ENCODE measurements at regions not wholly inside any gene's neighbourhood (a gene's known extent, or its start where the extent isn't known, plus 50 kb on each side); places are given as distances from the start of the nearest gene placed in this dataset.

DNA sequence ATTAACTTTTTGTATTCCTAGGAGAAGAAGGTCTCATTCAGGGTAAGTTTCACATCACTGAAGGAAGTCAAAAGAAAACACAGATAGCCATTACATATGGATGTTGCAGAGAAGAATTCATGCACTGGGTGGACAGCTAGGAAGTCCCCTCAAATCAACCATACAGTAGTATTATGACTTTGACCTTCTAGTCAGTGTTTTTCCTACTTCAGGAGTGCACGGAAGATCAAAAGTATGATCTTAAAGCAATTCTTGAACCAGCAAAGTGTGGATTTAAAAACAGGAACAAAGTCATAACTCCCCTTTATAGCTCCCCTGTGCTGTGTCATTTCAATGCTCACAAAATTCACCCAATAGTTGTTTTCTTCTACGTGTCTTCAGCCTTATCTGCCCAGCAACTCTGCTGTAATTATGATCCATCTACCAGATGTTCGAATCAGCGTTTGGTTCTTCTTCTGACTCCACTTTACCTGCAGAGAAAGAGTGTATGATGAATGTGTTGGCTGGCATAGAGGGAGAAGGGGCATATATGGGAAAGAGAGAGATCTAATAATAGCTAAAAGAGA lies 118.1 kb upstream of the MEIS2 start:
- Histone ChIP-seq H3K4me3 (ENCODE audit: low read length in 2 of 2) (no peak overlapping the region), H3K27ac (ENCODE audit: low read depth in 2 of 2, low read length in 2 of 2) (no peak overlapping the region), H3K9ac (ENCODE audit: low read depth in 1 of 2, low read length in 2 of 2) (no peak overlapping the region)

DNA sequence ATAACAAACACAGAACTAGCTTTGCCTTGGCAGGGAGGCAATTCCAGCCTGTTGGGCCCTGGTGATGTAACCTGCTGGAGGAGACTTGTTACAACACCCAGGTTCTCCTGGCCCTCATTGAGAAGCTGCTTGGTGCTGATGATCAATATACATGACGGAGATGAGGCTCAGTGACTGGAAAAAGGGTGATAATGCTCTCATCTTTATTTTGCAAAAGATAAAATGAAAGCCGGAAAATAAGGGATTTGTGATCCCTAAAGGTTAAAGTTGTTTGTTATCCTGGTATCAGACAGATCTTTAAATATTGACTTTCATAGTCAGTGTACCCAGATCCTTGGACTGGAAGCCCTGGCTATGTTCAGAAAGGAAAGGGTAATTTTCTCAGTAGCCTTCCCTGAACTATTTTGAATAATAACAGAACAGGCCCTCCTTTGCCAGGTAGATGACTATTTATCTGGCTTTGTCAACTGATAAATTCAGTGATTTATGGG lies 118.9 kb upstream of the MEIS2 start:
- Histone ChIP-seq H3K27ac (ENCODE audit: low read depth in 2 of 2, low read length in 2 of 2) (no peak overlapping the region), H3K27me3 (ENCODE audit: control insufficient read depth in 2 of 2, insufficient read depth in 2 of 2, low read length in 2 of 2) (no peaks in the 10 kb centered on the region), H3K4me3 (ENCODE audit: low read length in 2 of 2) (no peak overlapping the region), H3K9me3 (ENCODE audit: control insufficient read depth in 2 of 2, low read length in 2 of 2) (no peaks in the 10 kb centered on the region), H3K36me3 (ENCODE audit: control insufficient read depth in 2 of 2, insufficient read depth in 2 of 2, low read length in 2 of 2) (no peaks in the 10 kb centered on the region), H3K4me1 (ENCODE audit: control insufficient read depth in 2 of 2, insufficient read depth in 2 of 2, low read length in 2 of 2) (no peaks in the 10 kb centered on the region), H3K9ac (ENCODE audit: low read depth in 1 of 2, low read length in 2 of 2) (no peak overlapping the region)

More for the DNA sequence above, 118.1 kb upstream of the MEIS2 start:
- H3K27me3 ChIP-seq (ENCODE audit: control insufficient read depth in 2 of 2, insufficient read depth in 2 of 2, low read length in 2 of 2): no peaks in the 10 kb centered on the region
- H3K4me1 ChIP-seq (ENCODE audit: control insufficient read depth in 2 of 2, insufficient read depth in 2 of 2, low read length in 2 of 2): no peaks in the 10 kb centered on the region
- H3K36me3 ChIP-seq (ENCODE audit: control insufficient read depth in 2 of 2, insufficient read depth in 2 of 2, low read length in 2 of 2): no peaks in the 10 kb centered on the region
- H3K9me3 ChIP-seq (ENCODE audit: control insufficient read depth in 2 of 2, low read length in 2 of 2): no peaks in the 10 kb centered on the region

DNA sequence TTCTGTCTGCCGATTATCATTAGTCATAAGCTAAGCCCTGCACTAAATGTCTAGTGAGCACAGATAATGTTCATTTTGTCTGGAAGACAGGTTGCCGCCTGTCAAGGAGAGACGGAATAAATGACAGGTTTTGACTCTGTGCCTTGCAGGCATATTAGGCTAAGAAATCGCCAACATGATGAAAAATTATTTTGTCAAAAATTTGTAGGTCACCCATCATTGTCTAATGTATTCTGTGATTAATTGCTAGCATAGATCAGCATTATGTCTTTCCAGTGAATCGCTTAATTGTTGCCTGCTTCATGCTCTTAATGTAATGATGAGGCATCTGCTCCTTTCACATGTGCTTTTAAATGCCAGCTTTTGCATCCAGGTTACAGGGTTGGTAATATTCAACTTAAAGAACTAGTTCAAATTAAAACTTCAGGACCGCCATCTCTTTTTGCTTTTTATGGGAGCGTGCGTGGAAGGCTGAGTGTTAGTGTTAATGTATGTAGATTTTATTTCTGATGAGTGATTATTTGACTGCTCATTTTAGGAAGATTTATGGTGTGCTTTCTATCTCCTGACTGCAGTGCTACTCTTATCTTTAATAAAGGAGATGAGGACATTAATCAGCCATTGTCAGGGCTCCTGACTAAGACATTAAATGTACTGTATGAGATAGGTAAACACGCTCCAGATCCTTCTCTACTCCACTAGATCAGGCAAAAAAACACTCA lies 120.8 kb upstream of the MEIS2 start:
- H3K9me3 ChIP-seq (ENCODE audit: control insufficient read depth in 2 of 2, low read length in 2 of 2): no peaks in the 10 kb centered on the region

DNA sequence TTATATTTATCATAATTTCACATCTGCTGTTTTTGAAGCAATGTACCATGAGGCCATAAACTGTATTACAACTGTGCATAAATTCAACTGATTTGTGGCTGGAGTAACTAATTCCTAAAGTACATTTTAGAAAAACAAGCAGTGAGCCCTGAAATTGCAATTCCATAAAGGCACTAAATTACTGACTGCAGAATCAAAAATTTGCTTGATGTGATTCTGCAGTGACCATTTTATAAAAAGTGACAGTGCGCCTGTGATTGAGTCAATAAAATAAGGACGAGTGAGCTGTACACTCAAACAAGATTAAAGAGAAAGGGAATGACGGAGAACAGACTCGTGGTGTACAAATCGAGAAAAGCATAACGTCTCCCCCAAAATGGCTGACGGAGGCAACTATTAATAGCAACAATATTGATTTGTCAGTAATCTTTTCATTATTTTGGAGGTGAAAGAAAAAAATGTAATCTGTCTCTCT lies 121.4 kb upstream of the MEIS2 start:
- Histone ChIP-seq H3K27ac (ENCODE audit: low read depth in 2 of 2, low read length in 2 of 2) (no peak overlapping the region), H3K4me1 (ENCODE audit: control insufficient read depth in 2 of 2, insufficient read depth in 2 of 2, low read length in 2 of 2) (no peaks in the 10 kb centered on the region), H3K4me3 (ENCODE audit: low read length in 2 of 2) (no peak overlapping the region), H3K27me3 (ENCODE audit: control insufficient read depth in 2 of 2, insufficient read depth in 2 of 2, low read length in 2 of 2) (no peaks in the 10 kb centered on the region), H3K9me3 (ENCODE audit: control insufficient read depth in 2 of 2, low read length in 2 of 2) (no peaks in the 10 kb centered on the region), H3K36me3 (ENCODE audit: control insufficient read depth in 2 of 2, insufficient read depth in 2 of 2, low read length in 2 of 2) (no peaks in the 10 kb centered on the region), H3K9ac (ENCODE audit: low read depth in 1 of 2, low read length in 2 of 2) (no peak overlapping the region)

More for the DNA sequence above, 120.8 kb upstream of the MEIS2 start:
- H3K27ac ChIP-seq (ENCODE audit: low read depth in 2 of 2, low read length in 2 of 2): no peak overlapping the region
- H3K4me1 ChIP-seq (ENCODE audit: control insufficient read depth in 2 of 2, insufficient read depth in 2 of 2, low read length in 2 of 2): no peaks in the 10 kb centered on the region
- H3K27me3 ChIP-seq (ENCODE audit: control insufficient read depth in 2 of 2, insufficient read depth in 2 of 2, low read length in 2 of 2): no peaks in the 10 kb centered on the region
- no peaks in the 10 kb centered on the region for H3K36me3 ChIP-seq (ENCODE audit: control insufficient read depth in 2 of 2, insufficient read depth in 2 of 2, low read length in 2 of 2)
- no peak overlapping the region for H3K4me3 ChIP-seq (ENCODE audit: low read length in 2 of 2)
- no peak overlapping the region for H3K9ac ChIP-seq (ENCODE audit: low read depth in 1 of 2, low read length in 2 of 2)

DNA sequence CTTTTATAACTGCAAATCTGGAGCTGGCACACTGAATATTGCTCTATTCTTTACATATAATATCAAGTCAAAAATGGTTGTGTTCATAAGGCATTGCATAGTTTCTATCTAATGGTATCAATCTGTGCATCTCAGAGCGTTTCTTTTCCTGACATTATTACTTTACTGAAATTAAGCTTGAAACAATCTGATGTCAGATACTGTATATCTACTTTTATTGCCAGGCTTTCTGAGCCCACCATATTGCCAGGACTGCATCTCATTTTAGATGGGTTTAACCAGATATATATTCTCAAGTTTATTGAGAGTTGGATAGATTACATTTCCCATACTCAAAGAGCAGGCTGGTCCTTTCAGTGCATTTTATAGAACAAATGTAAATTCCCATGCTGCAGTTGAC lies 122.7 kb upstream of the MEIS2 start:
- Histone ChIP-seq H3K4me3 (ENCODE audit: low read length in 2 of 2) (no peak overlapping the region), H3K9me3 (ENCODE audit: control insufficient read depth in 2 of 2, low read length in 2 of 2) (no peaks in the 10 kb centered on the region), H3K9ac (ENCODE audit: low read depth in 1 of 2, low read length in 2 of 2) (no peak overlapping the region), H3K4me1 (ENCODE audit: control insufficient read depth in 2 of 2, insufficient read depth in 2 of 2, low read length in 2 of 2) (no peaks in the 10 kb centered on the region), H3K27ac (ENCODE audit: low read depth in 2 of 2, low read length in 2 of 2) (no peak overlapping the region), H3K36me3 (ENCODE audit: control insufficient read depth in 2 of 2, insufficient read depth in 2 of 2, low read length in 2 of 2) (no peaks in the 10 kb centered on the region), H3K27me3 (ENCODE audit: control insufficient read depth in 2 of 2, insufficient read depth in 2 of 2, low read length in 2 of 2) (no peaks in the 10 kb centered on the region)

DNA sequence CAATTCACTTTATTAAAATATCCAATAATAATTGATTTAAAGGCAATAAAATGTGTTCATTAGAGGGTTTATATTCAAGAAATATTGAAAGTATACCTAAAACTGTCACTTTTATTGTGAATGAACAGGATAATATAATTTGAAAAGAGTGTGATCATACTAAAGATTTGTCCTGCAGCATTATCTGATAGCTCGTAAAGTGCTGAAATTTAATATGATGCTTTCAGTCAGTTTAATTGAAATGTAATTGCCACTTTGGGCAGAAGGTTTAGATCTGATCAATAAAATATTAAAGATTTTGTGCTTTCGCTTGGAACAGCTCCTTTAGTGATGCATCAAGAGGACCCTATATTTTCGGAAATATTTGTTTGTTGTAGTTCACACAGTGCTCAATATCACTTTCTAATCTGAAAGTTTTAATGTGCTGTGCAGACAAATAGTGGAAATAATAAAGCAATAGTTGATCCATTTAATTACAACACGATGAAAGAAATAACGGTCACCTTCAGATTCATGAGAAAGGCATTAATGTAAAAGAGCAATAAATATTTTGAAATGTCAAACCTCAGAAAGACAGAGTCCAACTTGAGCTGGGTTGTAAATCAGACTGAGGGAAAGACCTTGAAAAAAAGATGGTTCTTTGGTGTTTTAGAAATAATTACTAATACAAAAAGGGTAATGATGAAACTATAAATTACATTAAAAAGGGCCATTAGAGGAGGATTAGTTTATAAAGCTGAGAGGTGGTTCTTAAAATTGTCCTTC lies 129.7 kb upstream of the MEIS2 start:
- H3K36me3 ChIP-seq (ENCODE audit: control insufficient read depth in 2 of 2, insufficient read depth in 2 of 2, low read length in 2 of 2): no peaks in the 10 kb centered on the region
- H3K9me3 ChIP-seq (ENCODE audit: control insufficient read depth in 2 of 2, low read length in 2 of 2): no peaks in the 10 kb centered on the region
- no peaks in the 10 kb centered on the region for H3K4me1 ChIP-seq (ENCODE audit: control insufficient read depth in 2 of 2, insufficient read depth in 2 of 2, low read length in 2 of 2)
- H3K27me3 ChIP-seq (ENCODE audit: control insufficient read depth in 2 of 2, insufficient read depth in 2 of 2, low read length in 2 of 2): no peaks in the 10 kb centered on the region
- H3K4me3 ChIP-seq (ENCODE audit: low read length in 2 of 2): no peak overlapping the region
- no peak overlapping the region for H3K9ac ChIP-seq (ENCODE audit: low read depth in 1 of 2, low read length in 2 of 2)
- no peak overlapping the region for H3K27ac ChIP-seq (ENCODE audit: low read depth in 2 of 2, low read length in 2 of 2)

DNA sequence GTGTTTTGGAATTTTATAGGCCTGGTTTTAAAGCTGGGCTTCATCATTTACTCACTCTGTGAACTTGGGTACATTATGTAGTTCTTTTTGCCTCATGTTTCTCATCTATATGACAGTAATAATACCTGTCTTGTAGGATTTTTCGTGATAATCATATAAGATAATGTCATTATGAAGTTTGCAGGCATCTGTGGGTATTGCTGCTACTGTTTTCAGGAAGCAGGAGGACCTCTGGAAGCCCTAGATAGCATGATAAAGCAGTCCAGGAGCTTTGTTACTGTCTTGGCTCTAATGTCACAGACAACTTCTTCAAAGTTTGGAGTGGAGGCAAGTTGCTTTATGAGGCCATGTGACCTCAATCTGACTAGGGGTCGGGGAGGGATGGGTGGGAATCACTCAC lies 145.0 kb upstream of the MEIS2 start:
- H3K4me3 ChIP-seq (ENCODE audit: low read length in 2 of 2): no peak overlapping the region
- H3K27me3 ChIP-seq (ENCODE audit: control insufficient read depth in 2 of 2, insufficient read depth in 2 of 2, low read length in 2 of 2): no peaks in the 10 kb centered on the region
- H3K36me3 ChIP-seq (ENCODE audit: control insufficient read depth in 2 of 2, insufficient read depth in 2 of 2, low read length in 2 of 2): no peaks in the 10 kb centered on the region
- H3K4me1 ChIP-seq (ENCODE audit: control insufficient read depth in 2 of 2, insufficient read depth in 2 of 2, low read length in 2 of 2): no peaks in the 10 kb centered on the region
- H3K27ac ChIP-seq (ENCODE audit: low read depth in 2 of 2, low read length in 2 of 2): no peak overlapping the region
- H3K9ac ChIP-seq (ENCODE audit: low read depth in 1 of 2, low read length in 2 of 2): no peak overlapping the region
- no peaks in the 10 kb centered on the region for H3K9me3 ChIP-seq (ENCODE audit: control insufficient read depth in 2 of 2, low read length in 2 of 2)

DNA sequence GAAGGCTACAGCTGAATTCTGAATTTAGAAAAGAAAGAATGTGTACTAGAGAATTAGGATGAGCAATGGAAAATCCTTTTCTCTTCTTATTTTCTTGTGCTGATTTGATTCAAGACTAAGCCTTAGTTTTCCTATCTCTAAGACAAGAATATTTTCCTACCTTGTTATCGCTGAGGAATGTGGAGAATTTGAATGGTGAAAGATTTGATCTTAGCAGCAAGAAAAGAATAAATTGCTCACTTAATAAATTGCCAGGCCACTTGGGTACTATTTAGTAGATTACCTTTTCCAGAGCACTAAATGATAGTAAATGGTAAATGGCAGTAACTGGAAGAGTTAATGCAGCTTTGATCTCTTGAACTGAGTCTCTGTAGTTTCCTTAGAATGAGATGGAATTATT lies 145.7 kb upstream of the MEIS2 start:
- H3K9ac ChIP-seq (ENCODE audit: low read depth in 1 of 2, low read length in 2 of 2): no peak overlapping the region
- no peak overlapping the region for H3K27ac ChIP-seq (ENCODE audit: low read depth in 2 of 2, low read length in 2 of 2)
- H3K4me1 ChIP-seq (ENCODE audit: control insufficient read depth in 2 of 2, insufficient read depth in 2 of 2, low read length in 2 of 2): no peaks in the 10 kb centered on the region

DNA sequence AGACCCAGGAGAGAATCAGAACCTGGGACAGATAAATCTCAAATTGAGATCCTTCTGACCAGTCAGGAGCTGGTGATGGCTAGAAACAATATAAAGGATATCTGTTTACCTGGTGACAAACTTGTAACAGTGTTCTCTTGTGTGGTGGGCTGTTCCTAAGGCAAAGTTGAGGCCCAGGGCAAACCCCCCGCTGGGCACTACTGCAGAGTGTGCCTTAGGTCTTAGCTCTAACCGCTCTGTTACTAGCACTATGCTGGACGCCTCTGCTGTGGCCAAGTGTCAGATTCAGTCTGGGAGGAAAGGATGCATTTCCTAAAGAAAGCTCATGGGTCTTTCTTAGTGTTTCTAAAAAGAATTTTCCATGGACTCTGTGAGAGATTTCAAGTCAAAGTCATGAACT lies 146.5 kb upstream of the MEIS2 start:
- Histone ChIP-seq H3K36me3 (ENCODE audit: control insufficient read depth in 2 of 2, insufficient read depth in 2 of 2, low read length in 2 of 2) (no peaks in the 10 kb centered on the region), H3K9ac (ENCODE audit: low read depth in 1 of 2, low read length in 2 of 2) (no peak overlapping the region), H3K4me3 (ENCODE audit: low read length in 2 of 2) (no peak overlapping the region), H3K27ac (ENCODE audit: low read depth in 2 of 2, low read length in 2 of 2) (no peak overlapping the region), H3K9me3 (ENCODE audit: control insufficient read depth in 2 of 2, low read length in 2 of 2) (no peaks in the 10 kb centered on the region), H3K27me3 (ENCODE audit: control insufficient read depth in 2 of 2, insufficient read depth in 2 of 2, low read length in 2 of 2) (no peaks in the 10 kb centered on the region), H3K4me1 (ENCODE audit: control insufficient read depth in 2 of 2, insufficient read depth in 2 of 2, low read length in 2 of 2) (no peaks in the 10 kb centered on the region)

More for the DNA sequence above, 145.7 kb upstream of the MEIS2 start:
- Histone ChIP-seq H3K9me3 (ENCODE audit: control insufficient read depth in 2 of 2, low read length in 2 of 2) (no peaks in the 10 kb centered on the region), H3K27me3 (ENCODE audit: control insufficient read depth in 2 of 2, insufficient read depth in 2 of 2, low read length in 2 of 2) (no peaks in the 10 kb centered on the region), H3K36me3 (ENCODE audit: control insufficient read depth in 2 of 2, insufficient read depth in 2 of 2, low read length in 2 of 2) (no peaks in the 10 kb centered on the region), H3K4me3 (ENCODE audit: low read length in 2 of 2) (no peak overlapping the region)

DNA sequence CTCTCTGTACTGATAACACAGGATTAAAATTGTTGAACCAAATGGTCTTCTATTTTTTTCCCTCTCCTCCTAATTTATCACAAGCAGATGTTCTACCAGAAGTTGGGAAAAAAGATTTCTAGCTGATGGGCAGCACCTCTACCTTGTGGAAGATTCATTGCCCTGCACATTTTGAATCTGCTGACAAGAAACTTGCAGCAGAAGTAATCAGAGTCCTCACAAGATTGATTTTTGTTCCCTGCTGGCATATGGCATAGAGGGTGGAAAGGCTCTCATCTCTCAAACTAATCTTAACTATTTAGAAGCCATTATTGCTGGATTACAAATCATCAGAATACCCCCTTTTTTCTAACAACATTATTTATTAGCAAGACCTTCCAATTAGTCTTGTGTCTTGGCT lies 148.9 kb upstream of the MEIS2 start:
- Histone ChIP-seq H3K4me3 (ENCODE audit: low read length in 2 of 2) (no peak overlapping the region), H3K27me3 (ENCODE audit: control insufficient read depth in 2 of 2, insufficient read depth in 2 of 2, low read length in 2 of 2) (no peaks in the 10 kb centered on the region), H3K9me3 (ENCODE audit: control insufficient read depth in 2 of 2, low read length in 2 of 2) (no peaks in the 10 kb centered on the region), H3K4me1 (ENCODE audit: control insufficient read depth in 2 of 2, insufficient read depth in 2 of 2, low read length in 2 of 2) (no peaks in the 10 kb centered on the region), H3K27ac (ENCODE audit: low read depth in 2 of 2, low read length in 2 of 2) (no peak overlapping the region), H3K36me3 (ENCODE audit: control insufficient read depth in 2 of 2, insufficient read depth in 2 of 2, low read length in 2 of 2) (no peaks in the 10 kb centered on the region), H3K9ac (ENCODE audit: low read depth in 1 of 2, low read length in 2 of 2) (no peak overlapping the region)

Data from mucosa of rectum (tissue), 2 donors.